Liver (tissue), 8 donors: ENCODE measurements at regions not wholly inside any gene's neighbourhood (a gene's known extent, or its start where the extent isn't known, plus 50 kb on each side); places are given as distances from the start of the nearest gene placed in this dataset.

Experiments used
- DNase-seq: peaks from one replicate; pipeline ENCODE4 v3.0.0-alpha.2; 2017; ENCODE audit warnings: low spot score
- H3K27ac ChIP-seq, 2 donors: one replicate each; pipeline ENCODE4 v1.7.0; 2013; ENCODE audit warnings: inconsistent platforms in 2 of 2, low read length in 2 of 2, control low read depth in 1 of 2, low read depth in 1 of 2, mild to moderate bottlenecking in 1 of 2
- H3K27me3 ChIP-seq, 4 donors: one replicate each; pipeline versions ENCODE4 v1.6.1 to v1.7.0; 2013; ENCODE audit warnings: low read length in 3 of 4, inconsistent platforms in 1 of 4, mild to moderate bottlenecking in 1 of 4, moderate library complexity in 1 of 4; ENCODE audit not compliant: control insufficient read depth in 4 of 4, insufficient read depth in 4 of 4
- H3K36me3 ChIP-seq, 4 donors: one replicate each; pipeline versions ENCODE4 v1.6.1 to v1.7.0; 2013; ENCODE audit warnings: low read length in 3 of 4, mild to moderate bottlenecking in 3 of 4, low read depth in 1 of 4, moderate library complexity in 1 of 4; ENCODE audit not compliant: control insufficient read depth in 4 of 4, insufficient read depth in 3 of 4
- H3K4me1 ChIP-seq, 4 donors: one replicate each; pipeline versions ENCODE4 v1.6.1 to v1.7.0; 2013; ENCODE audit warnings: low read length in 3 of 4, mild to moderate bottlenecking in 3 of 4, moderate library complexity in 1 of 4; ENCODE audit not compliant: control insufficient read depth in 4 of 4, insufficient read depth in 4 of 4
- H3K4me3 ChIP-seq, 3 donors: one replicate each; pipeline versions ENCODE4 v1.6.1 to v1.7.0; 2013; ENCODE audit warnings: low read length in 3 of 3, control low read depth in 1 of 3, low read depth in 1 of 3, mild to moderate bottlenecking in 1 of 3
- H3K9ac ChIP-seq, 2 donors: one replicate each; pipeline ENCODE4 v1.7.0; 2013; ENCODE audit warnings: low read length in 2 of 2, mild to moderate bottlenecking in 2 of 2, moderate library complexity in 2 of 2, control low read depth in 1 of 2, low read depth in 1 of 2
- H3K9me3 ChIP-seq, 4 donors: one replicate each; pipeline versions ENCODE4 v1.6.1 to v1.7.0; 2013; ENCODE audit warnings: low read length in 3 of 4; ENCODE audit not compliant: control insufficient read depth in 4 of 4
- EGR1 ChIP-seq, 2 donors: IDR thresholded peaks; 2 replicates each; pipeline ENCODE4 v1.6.1; 2016 to 2018; ENCODE audit warnings: antibody characterized with exemption in 2 of 2, low read depth in 2 of 2
- FOXA1 ChIP-seq: IDR thresholded peaks from 2 replicates; pipeline ENCODE4 v1.6.1; 2016; ENCODE audit warnings: antibody characterized with exemption
- FOXA2 ChIP-seq: IDR thresholded peaks from 2 replicates; pipeline ENCODE4 v1.6.1; 2016; ENCODE audit warnings: antibody characterized with exemption
- GABPA ChIP-seq, 2 donors: IDR thresholded peaks in 1 of 2; conservative IDR thresholded peaks in 1 of 2; 2 replicates each; pipeline ENCODE4 v1.6.1; 2016; ENCODE audit warnings: antibody characterized with exemption in 2 of 2, mild to moderate bottlenecking in 1 of 2, moderate library complexity in 1 of 2
- HNF4A ChIP-seq, 2 donors: conservative IDR thresholded peaks; 2 replicates each; pipeline ENCODE4 v1.6.1; 2016; ENCODE audit warnings: antibody characterized with exemption in 2 of 2, mild to moderate bottlenecking in 2 of 2
- HNF4G ChIP-seq: IDR thresholded peaks from 2 replicates; pipeline ENCODE4 v1.6.1; 2016; ENCODE audit warnings: antibody characterized with exemption
- JUND ChIP-seq, 2 donors: IDR thresholded peaks; 2 replicates each; pipeline ENCODE4 v1.6.1; 2016; ENCODE audit warnings: antibody characterized with exemption in 2 of 2
- NR2F2 ChIP-seq: IDR thresholded peaks from 2 replicates; pipeline ENCODE4 v1.6.1; 2016; ENCODE audit warnings: antibody characterized with exemption
- RXRA ChIP-seq, 2 donors: IDR thresholded peaks; 2 replicates each; pipeline ENCODE4 v1.6.1; 2017 to 2018; ENCODE audit warnings: antibody characterized with exemption in 2 of 2, mild to moderate bottlenecking in 1 of 2
- SP1 ChIP-seq: IDR thresholded peaks from 2 replicates; pipeline ENCODE4 v1.6.1; 2018; ENCODE audit warnings: antibody characterized with exemption, mild to moderate bottlenecking
- TAF1 ChIP-seq: conservative IDR thresholded peaks from 2 replicates; pipeline ENCODE4 v1.6.1; 2016; ENCODE audit warnings: antibody characterized with exemption, mild to moderate bottlenecking
- YY1 ChIP-seq: IDR thresholded peaks from 2 replicates; pipeline ENCODE4 v1.6.1; 2016; ENCODE audit warnings: antibody characterized with exemption, mild to moderate bottlenecking
- WGBS: extraction: QIAGEN DNeasy Blood & Tissue Kit; methylation state at CpG from one replicate; pipeline ENCODE4 v1.1.7; 2013; 5-methylcytosine and 5-hydroxymethylcytosine counted together
- TF ChIP-seq, protein P1 (sequence below): IDR thresholded peaks from 2 replicates; pipeline ENCODE4 v1.6.1; 2016; ENCODE audit warnings: antibody characterized with exemption
- TF ChIP-seq, protein P2 (sequence below): fragments of 150-350 bp; IDR thresholded peaks from 2 replicates; pipeline ENCODE4 v1.5.1; 2017; ENCODE audit warnings: improper control_type of control experiment, low read depth, low read length; ENCODE audit not compliant: missing input control
- TF ChIP-seq, protein P3 (sequence below): IDR thresholded peaks from 2 replicates; pipeline ENCODE4 v1.6.1; 2016; ENCODE audit warnings: antibody characterized with exemption, mild to moderate bottlenecking
- TF ChIP-seq, protein P4 (sequence below): IDR thresholded peaks from 2 replicates; pipeline ENCODE4 v1.6.1; 2016; ENCODE audit warnings: antibody characterized with exemption
- TF ChIP-seq, protein P5 (sequence below): IDR thresholded peaks from 2 replicates; pipeline ENCODE4 v1.6.1; 2016; ENCODE audit warnings: antibody characterized with exemption
- donor health status: healthy.
- donor health status: healthy.
- donor health status: healthy.
- donor health status: healthy.
- donor health status: healthy.

DNA sequence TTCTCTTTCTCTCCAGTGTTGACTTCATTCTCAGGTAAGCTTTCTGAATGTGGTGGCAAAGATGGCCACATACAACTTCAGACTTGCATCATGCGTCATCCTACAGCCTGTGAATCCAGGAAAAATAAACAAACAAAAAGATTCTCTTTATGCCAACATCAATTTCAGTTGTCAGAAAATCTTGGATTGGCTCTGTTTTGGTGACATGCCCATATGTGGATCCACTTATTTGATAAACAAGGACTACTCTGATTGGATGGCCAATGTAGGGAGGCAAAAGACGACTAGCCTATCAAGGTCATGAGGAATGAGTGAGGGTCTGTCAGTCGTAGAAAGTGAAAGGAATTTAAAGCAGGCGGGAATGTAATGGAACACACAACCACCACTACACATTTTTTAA, 866.6 kb downstream of the USP25 start:
- H3K27me3 ChIP-seq = no peaks in the 10 kb centered on the region
- no peak for DNase-seq
- H3K27ac ChIP-seq = no peak overlapping the region
- no peaks in the 10 kb centered on the region for H3K4me1 ChIP-seq
- TF ChIP-seq FOXA1 = no peak
- TF ChIP-seq YY1 = no peak
- TF ChIP-seq NR2F2 = no peak
- TF ChIP-seq, protein P1, sequence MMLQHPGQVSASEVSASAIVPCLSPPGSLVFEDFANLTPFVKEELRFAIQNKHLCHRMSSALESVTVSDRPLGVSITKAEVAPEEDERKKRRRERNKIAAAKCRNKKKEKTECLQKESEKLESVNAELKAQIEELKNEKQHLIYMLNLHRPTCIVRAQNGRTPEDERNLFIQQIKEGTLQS = no peak
- no peak for TF ChIP-seq JUND (IDR thresholded peaks at IDR 0.05)
- TF ChIP-seq, protein P2, sequence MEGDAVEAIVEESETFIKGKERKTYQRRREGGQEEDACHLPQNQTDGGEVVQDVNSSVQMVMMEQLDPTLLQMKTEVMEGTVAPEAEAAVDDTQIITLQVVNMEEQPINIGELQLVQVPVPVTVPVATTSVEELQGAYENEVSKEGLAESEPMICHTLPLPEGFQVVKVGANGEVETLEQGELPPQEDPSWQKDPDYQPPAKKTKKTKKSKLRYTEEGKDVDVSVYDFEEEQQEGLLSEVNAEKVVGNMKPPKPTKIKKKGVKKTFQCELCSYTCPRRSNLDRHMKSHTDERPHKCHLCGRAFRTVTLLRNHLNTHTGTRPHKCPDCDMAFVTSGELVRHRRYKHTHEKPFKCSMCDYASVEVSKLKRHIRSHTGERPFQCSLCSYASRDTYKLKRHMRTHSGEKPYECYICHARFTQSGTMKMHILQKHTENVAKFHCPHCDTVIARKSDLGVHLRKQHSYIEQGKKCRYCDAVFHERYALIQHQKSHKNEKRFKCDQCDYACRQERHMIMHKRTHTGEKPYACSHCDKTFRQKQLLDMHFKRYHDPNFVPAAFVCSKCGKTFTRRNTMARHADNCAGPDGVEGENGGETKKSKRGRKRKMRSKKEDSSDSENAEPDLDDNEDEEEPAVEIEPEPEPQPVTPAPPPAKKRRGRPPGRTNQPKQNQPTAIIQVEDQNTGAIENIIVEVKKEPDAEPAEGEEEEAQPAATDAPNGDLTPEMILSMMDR = no peak
- TF ChIP-seq EGR1 (IDR thresholded peaks at IDR 0.05; ENCODE audit: low read depth in 2 of 2) = no peak
- TF ChIP-seq RXRA (IDR thresholded peaks at IDR 0.05) = no peak
- TF ChIP-seq, protein P3, sequence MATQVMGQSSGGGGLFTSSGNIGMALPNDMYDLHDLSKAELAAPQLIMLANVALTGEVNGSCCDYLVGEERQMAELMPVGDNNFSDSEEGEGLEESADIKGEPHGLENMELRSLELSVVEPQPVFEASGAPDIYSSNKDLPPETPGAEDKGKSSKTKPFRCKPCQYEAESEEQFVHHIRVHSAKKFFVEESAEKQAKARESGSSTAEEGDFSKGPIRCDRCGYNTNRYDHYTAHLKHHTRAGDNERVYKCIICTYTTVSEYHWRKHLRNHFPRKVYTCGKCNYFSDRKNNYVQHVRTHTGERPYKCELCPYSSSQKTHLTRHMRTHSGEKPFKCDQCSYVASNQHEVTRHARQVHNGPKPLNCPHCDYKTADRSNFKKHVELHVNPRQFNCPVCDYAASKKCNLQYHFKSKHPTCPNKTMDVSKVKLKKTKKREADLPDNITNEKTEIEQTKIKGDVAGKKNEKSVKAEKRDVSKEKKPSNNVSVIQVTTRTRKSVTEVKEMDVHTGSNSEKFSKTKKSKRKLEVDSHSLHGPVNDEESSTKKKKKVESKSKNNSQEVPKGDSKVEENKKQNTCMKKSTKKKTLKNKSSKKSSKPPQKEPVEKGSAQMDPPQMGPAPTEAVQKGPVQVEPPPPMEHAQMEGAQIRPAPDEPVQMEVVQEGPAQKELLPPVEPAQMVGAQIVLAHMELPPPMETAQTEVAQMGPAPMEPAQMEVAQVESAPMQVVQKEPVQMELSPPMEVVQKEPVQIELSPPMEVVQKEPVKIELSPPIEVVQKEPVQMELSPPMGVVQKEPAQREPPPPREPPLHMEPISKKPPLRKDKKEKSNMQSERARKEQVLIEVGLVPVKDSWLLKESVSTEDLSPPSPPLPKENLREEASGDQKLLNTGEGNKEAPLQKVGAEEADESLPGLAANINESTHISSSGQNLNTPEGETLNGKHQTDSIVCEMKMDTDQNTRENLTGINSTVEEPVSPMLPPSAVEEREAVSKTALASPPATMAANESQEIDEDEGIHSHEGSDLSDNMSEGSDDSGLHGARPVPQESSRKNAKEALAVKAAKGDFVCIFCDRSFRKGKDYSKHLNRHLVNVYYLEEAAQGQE = no peak
- TF ChIP-seq, protein P4, sequence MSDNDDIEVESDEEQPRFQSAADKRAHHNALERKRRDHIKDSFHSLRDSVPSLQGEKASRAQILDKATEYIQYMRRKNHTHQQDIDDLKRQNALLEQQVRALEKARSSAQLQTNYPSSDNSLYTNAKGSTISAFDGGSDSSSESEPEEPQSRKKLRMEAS = no peak
- TF ChIP-seq GABPA (IDR thresholded peaks at IDR 0.05 in 1 of 2, conservative IDR thresholded peaks at IDR 0.05 in 1 of 2) = no peak
- TF ChIP-seq HNF4A (conservative IDR thresholded peaks at IDR 0.05) = no peak
- no peak for TF ChIP-seq FOXA2
- no peak for TF ChIP-seq HNF4G
- no peak for TF ChIP-seq TAF1
- TF ChIP-seq, protein P5, sequence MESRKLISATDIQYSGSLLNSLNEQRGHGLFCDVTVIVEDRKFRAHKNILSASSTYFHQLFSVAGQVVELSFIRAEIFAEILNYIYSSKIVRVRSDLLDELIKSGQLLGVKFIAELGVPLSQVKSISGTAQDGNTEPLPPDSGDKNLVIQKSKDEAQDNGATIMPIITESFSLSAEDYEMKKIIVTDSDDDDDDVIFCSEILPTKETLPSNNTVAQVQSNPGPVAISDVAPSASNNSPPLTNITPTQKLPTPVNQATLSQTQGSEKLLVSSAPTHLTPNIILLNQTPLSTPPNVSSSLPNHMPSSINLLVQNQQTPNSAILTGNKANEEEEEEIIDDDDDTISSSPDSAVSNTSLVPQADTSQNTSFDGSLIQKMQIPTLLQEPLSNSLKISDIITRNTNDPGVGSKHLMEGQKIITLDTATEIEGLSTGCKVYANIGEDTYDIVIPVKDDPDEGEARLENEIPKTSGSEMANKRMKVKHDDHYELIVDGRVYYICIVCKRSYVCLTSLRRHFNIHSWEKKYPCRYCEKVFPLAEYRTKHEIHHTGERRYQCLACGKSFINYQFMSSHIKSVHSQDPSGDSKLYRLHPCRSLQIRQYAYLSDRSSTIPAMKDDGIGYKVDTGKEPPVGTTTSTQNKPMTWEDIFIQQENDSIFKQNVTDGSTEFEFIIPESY = no peak
- TF ChIP-seq SP1 = no peak
- H3K9ac ChIP-seq = no peak overlapping the region
- 94% methylated on average over 4 of the region's 4 CpGs for WGBS
- H3K4me3 ChIP-seq = no peak overlapping the region
- H3K9me3 ChIP-seq = no peaks in the 10 kb centered on the region
- peaks cover 0 to 2% (median 0%) of the 10 kb centered on the region in 4 donors for H3K36me3 ChIP-seq

DNA sequence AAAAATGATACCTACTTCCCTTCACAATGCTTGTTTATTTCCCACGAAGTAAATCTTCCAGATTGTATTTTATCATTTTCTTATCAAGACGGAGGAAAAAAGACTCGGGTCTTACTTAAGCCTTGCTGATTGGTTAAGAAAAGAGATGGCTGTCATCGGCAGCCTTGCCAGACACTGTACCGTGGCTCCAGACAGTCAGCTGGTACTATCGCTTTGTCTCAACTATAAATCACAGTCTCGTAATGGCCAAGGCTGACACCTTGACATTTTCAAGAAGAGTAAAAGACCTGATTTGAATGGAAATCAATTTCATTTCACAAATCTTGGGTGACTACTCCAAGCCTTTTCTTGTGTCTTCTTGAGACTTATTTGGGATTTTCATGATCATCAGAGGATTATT, 868.0 kb downstream of the USP25 start:
- WGBS = 85% methylated on average over 7 of the region's 7 CpGs
- H3K4me3 ChIP-seq = no peak overlapping the region
- TF ChIP-seq TAF1 = no peak
- TF ChIP-seq JUND (IDR thresholded peaks at IDR 0.05) = no peak
- TF ChIP-seq, protein P3 = no peak
- TF ChIP-seq EGR1 (IDR thresholded peaks at IDR 0.05; ENCODE audit: low read depth in 2 of 2) = no peak
- no peak for TF ChIP-seq FOXA2
- TF ChIP-seq, protein P2 = no peak
- no peak for TF ChIP-seq YY1
- TF ChIP-seq SP1 = no peak
- no peak for TF ChIP-seq GABPA (IDR thresholded peaks at IDR 0.05 in 1 of 2, conservative IDR thresholded peaks at IDR 0.05 in 1 of 2)
- DNase-seq = no peak
- H3K27me3 ChIP-seq = no peaks in the 10 kb centered on the region
- H3K9me3 ChIP-seq = no peaks in the 10 kb centered on the region
- H3K27ac ChIP-seq = no peak overlapping the region
- H3K9ac ChIP-seq = no peak overlapping the region
- no peaks in the 10 kb centered on the region for H3K4me1 ChIP-seq
- H3K36me3 ChIP-seq = peaks cover 0 to 2% (median 0%) of the 10 kb centered on the region in 4 donors
